Ectodermal cell (in vitro differentiated cells): ENCODE measurements at regions not wholly inside any gene's neighbourhood (a gene's known extent, or its start where the extent isn't known, plus 50 kb on each side); places are given as distances from the start of the nearest gene placed in this dataset.

ENCODE experiments used
- H3K27ac ChIP-seq: 2 replicates; pipeline ENCODE4 v1.7.0; 2013; ENCODE audit warnings: mild to moderate bottlenecking, low read depth, low read length; ENCODE audit not compliant: insufficient read depth, poor library complexity, severe bottlenecking
- H3K27me3 ChIP-seq: 2 replicates; pipeline ENCODE4 v1.7.0; 2013; ENCODE audit warnings: mild to moderate bottlenecking, low read length; ENCODE audit not compliant: insufficient read depth, control insufficient read depth, poor library complexity, severe bottlenecking
- H3K36me3 ChIP-seq: one replicate; pipeline ENCODE4 v1.7.0; 2013; ENCODE audit warnings: low read length; ENCODE audit not compliant: control insufficient read depth, insufficient read depth
- H3K4me1 ChIP-seq: one replicate; pipeline ENCODE4 v1.7.0; 2013; ENCODE audit warnings: low read length; ENCODE audit not compliant: control insufficient read depth, insufficient read depth
- H3K4me3 ChIP-seq: 2 replicates; pipeline ENCODE4 v1.7.0; 2013; ENCODE audit warnings: low read depth, low read length, control low read depth; ENCODE audit not compliant: insufficient read depth
- H3K9me3 ChIP-seq: 2 replicates; pipeline ENCODE4 v1.7.0; 2013; ENCODE audit warnings: mild to moderate bottlenecking, low read length, moderate library complexity; ENCODE audit not compliant: control insufficient read depth
- WGBS, 2 experiments: methylation state at CpG; one replicate each; pipeline ENCODE4 v1.1.7; 2013; ENCODE audit warnings: missing lambda C conversion rate in 2 of 2; 5-methylcytosine and 5-hydroxymethylcytosine counted together

GRCh38 chr15:29400701-29401100 is 131.1 kb upstream of the NSMCE3 start:
- no peaks in the 10 kb centered on the region for H3K4me1 ChIP-seq
- H3K36me3 ChIP-seq: no peaks in the 10 kb centered on the region
- no peak overlapping the region for H3K27ac ChIP-seq
- no peak overlapping the region for H3K4me3 ChIP-seq
- 38 to 41% methylated on average over 7 to 8 of the region's 8 CpGs for WGBS, 2 experiments
- H3K27me3 ChIP-seq: no peaks in the 10 kb centered on the region
- H3K9me3 ChIP-seq: no peaks in the 10 kb centered on the region

- Histone ChIP-seq H3K4me3 (no peak overlapping the region), H3K27me3 (no peaks in the 10 kb centered on the region), H3K36me3 (no peaks in the 10 kb centered on the region), H3K9me3 (no peaks in the 10 kb centered on the region), H3K4me1 (no peaks in the 10 kb centered on the region), H3K27ac (no peak overlapping the region)
- 81 to 100% methylated on average over 1 of the region's 1 CpG for WGBS, 2 experiments
Measured at GRCh38 chr15:29398907-29399306, 129.3 kb upstream of the NSMCE3 start.

- no peak overlapping the region for H3K4me3 ChIP-seq
- WGBS, 2 experiments: 90 to 92% methylated on average over 4 of the region's 4 CpGs
- H3K9me3 ChIP-seq: no peaks in the 10 kb centered on the region
- no peak overlapping the region for H3K27ac ChIP-seq
- no peaks in the 10 kb centered on the region for H3K36me3 ChIP-seq
- no peaks in the 10 kb centered on the region for H3K4me1 ChIP-seq
- no peaks in the 10 kb centered on the region for H3K27me3 ChIP-seq
Measured at GRCh38 chr15:29396176-29396811, 126.7 kb upstream of the NSMCE3 start.

- no peaks in the 10 kb centered on the region for H3K4me1 ChIP-seq
- H3K36me3 ChIP-seq: no peaks in the 10 kb centered on the region
- H3K4me3 ChIP-seq: no peak overlapping the region
- no peak overlapping the region for H3K27ac ChIP-seq
- H3K27me3 ChIP-seq: no peaks in the 10 kb centered on the region
- 100% methylated on average over 2 of the region's 2 CpGs; no CpG with 5 or more reads in 1 of the 2 experiments for WGBS, 2 experiments
- H3K9me3 ChIP-seq: no peaks in the 10 kb centered on the region
Measured at GRCh38 chr15:29393443-29393842, 123.8 kb upstream of the NSMCE3 start.

- H3K36me3 ChIP-seq: no peaks in the 10 kb centered on the region
- no peaks in the 10 kb centered on the region for H3K27me3 ChIP-seq
- no peak overlapping the region for H3K4me3 ChIP-seq
- H3K27ac ChIP-seq: no peak overlapping the region
- no peaks in the 10 kb centered on the region for H3K4me1 ChIP-seq
- H3K9me3 ChIP-seq: no peaks in the 10 kb centered on the region
- 95% methylated on average over 7 of the region's 7 CpGs for WGBS, 2 experiments
Measured at GRCh38 chr15:29392358-29392757, 122.7 kb upstream of the NSMCE3 start.

- no peak overlapping the region for H3K27ac ChIP-seq
- H3K27me3 ChIP-seq: no peaks in the 10 kb centered on the region
- no peaks in the 10 kb centered on the region for H3K36me3 ChIP-seq
- WGBS, 2 experiments: 91 to 94% methylated on average over 6 of the region's 6 CpGs
- no peaks in the 10 kb centered on the region for H3K4me1 ChIP-seq
- no peaks in the 10 kb centered on the region for H3K9me3 ChIP-seq
- no peak overlapping the region for H3K4me3 ChIP-seq
Measured at GRCh38 chr15:29390051-29390450, 120.4 kb upstream of the NSMCE3 start.

- Histone ChIP-seq H3K9me3 (no peaks in the 10 kb centered on the region), H3K36me3 (no peaks in the 10 kb centered on the region), H3K4me1 (no peaks in the 10 kb centered on the region), H3K27me3 (no peaks in the 10 kb centered on the region), H3K4me3 (no peak overlapping the region), H3K27ac (no peak overlapping the region)
- WGBS, 2 experiments: 87 to 93% methylated on average over 6 of the region's 6 CpGs
Measured at GRCh38 chr15:29386523-29386922, 116.9 kb upstream of the NSMCE3 start.

- H3K4me3 ChIP-seq: no peak overlapping the region
- no peaks in the 10 kb centered on the region for H3K9me3 ChIP-seq
- H3K27ac ChIP-seq: no peak overlapping the region
- 92 to 95% methylated on average over 4 of the region's 4 CpGs for WGBS, 2 experiments
- peaks cover 4% of the 10 kb centered on the region for H3K4me1 ChIP-seq
- no peaks in the 10 kb centered on the region for H3K36me3 ChIP-seq
- no peaks in the 10 kb centered on the region for H3K27me3 ChIP-seq
Measured at GRCh38 chr15:29383367-29383766, 113.7 kb upstream of the NSMCE3 start.

- H3K9me3 ChIP-seq: no peaks in the 10 kb centered on the region
- H3K4me1 ChIP-seq: peaks cover 4% of the 10 kb centered on the region
- H3K27ac ChIP-seq: no peak overlapping the region
- no peaks in the 10 kb centered on the region for H3K27me3 ChIP-seq
- 78 to 79% methylated on average over 8 of the region's 8 CpGs for WGBS, 2 experiments
- no peak overlapping the region for H3K4me3 ChIP-seq
- H3K36me3 ChIP-seq: no peaks in the 10 kb centered on the region
Measured at GRCh38 chr15:29382862-29383261, 113.2 kb upstream of the NSMCE3 start.

- no peaks in the 10 kb centered on the region for H3K27me3 ChIP-seq
- no peaks in the 10 kb centered on the region for H3K9me3 ChIP-seq
- H3K36me3 ChIP-seq: no peaks in the 10 kb centered on the region
- 90 to 92% methylated on average over 5 to 6 of the region's 6 CpGs for WGBS, 2 experiments
- peaks cover 7% of the 10 kb centered on the region for H3K4me1 ChIP-seq
- no peak overlapping the region for H3K4me3 ChIP-seq
- H3K27ac ChIP-seq: no peak overlapping the region
Measured at GRCh38 chr15:29380466-29380865, 110.8 kb upstream of the NSMCE3 start.

GRCh38 chr15:29379647-29380046 is 110.0 kb upstream of the NSMCE3 start:
- 85 to 91% methylated on average over 4 to 7 of the region's 9 CpGs for WGBS, 2 experiments
- Histone ChIP-seq H3K27ac (no peak overlapping the region), H3K4me1 (peaks cover 7% of the 10 kb centered on the region), H3K27me3 (no peaks in the 10 kb centered on the region), H3K4me3 (no peak overlapping the region), H3K9me3 (no peaks in the 10 kb centered on the region), H3K36me3 (no peaks in the 10 kb centered on the region)
